Central memory CD8-positive, alpha-beta T cell (primary cell): ENCODE measurements at regions not wholly inside any gene's neighbourhood (a gene's known extent, or its start where the extent isn't known, plus 50 kb on each side); places are given as distances from the start of the nearest gene placed in this dataset.

Experiments used
- ATAC-seq: fragments of 150-1000 bp; cut with Tn5 transposase; replicated peaks from 2 replicates; pipeline ENCODE4 v1.10.0; 2022; ENCODE audit warnings: mild to moderate bottlenecking, moderate FRiP score, moderate number of reproducible peaks; ENCODE audit not compliant: poor library complexity, severe bottlenecking; ENCODE audit errors: extremely low read depth
- DNase-seq, 2 donors: peaks; one replicate each; pipeline ENCODE4 v3.0.0; 2021; ENCODE audit warnings: low spot score in 2 of 2
- H3K27ac Mint-ChIP-seq: one replicate; pipeline ENCODE4 v1.8.0; 2022; ENCODE audit warnings: low read depth, mild to moderate bottlenecking, moderate library complexity, mixed read lengths
- H3K27me3 Mint-ChIP-seq: one replicate; pipeline ENCODE4 v1.8.0; 2022; ENCODE audit warnings: mixed read lengths
- H3K36me3 Mint-ChIP-seq: one replicate; pipeline ENCODE4 v1.8.0; 2022; ENCODE audit warnings: mild to moderate bottlenecking, moderate library complexity, mixed read lengths; ENCODE audit not compliant: insufficient read depth
- H3K4me1 Mint-ChIP-seq: one replicate; pipeline ENCODE4 v1.8.0; 2022; ENCODE audit warnings: mixed read lengths
- H3K4me3 Mint-ChIP-seq: one replicate; pipeline ENCODE4 v1.8.0; 2022; ENCODE audit warnings: mild to moderate bottlenecking, moderate library complexity, mixed read lengths
- H3K9me3 Mint-ChIP-seq: one replicate; pipeline ENCODE4 v1.8.0; 2022; ENCODE audit warnings: mixed read lengths

DNA sequence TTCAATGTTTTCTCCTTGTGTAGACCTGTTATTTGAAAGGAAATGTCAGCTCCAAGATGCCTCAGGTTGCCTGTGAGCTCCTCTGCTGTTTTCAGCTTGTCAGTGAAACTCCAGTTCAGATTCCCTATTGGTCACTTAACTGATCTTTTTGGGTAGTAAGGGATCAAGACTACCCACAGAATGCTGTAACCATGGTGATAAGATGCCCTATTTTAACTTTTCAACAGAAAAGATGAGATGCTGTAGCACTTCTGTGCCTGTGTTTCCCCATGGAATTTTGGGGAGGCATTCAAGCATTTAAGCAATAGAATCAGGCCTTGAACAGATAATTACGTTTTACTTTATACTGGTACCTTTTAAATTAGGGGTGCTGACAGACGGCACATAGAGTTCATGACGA, 106.6 kb upstream of the H2AZ1 start:
- Mint-ChIP-seq H3K27ac (no peak overlapping the region), H3K4me3 (no peak overlapping the region), H3K27me3 (peaks cover 8% of the 10 kb centered on the region), H3K9me3 (no peaks in the 10 kb centered on the region), H3K4me1 (no peaks in the 10 kb centered on the region), H3K36me3 (peaks cover 2% of the 10 kb centered on the region)
- DNase-seq: no peak
- no peak for ATAC-seq

DNA sequence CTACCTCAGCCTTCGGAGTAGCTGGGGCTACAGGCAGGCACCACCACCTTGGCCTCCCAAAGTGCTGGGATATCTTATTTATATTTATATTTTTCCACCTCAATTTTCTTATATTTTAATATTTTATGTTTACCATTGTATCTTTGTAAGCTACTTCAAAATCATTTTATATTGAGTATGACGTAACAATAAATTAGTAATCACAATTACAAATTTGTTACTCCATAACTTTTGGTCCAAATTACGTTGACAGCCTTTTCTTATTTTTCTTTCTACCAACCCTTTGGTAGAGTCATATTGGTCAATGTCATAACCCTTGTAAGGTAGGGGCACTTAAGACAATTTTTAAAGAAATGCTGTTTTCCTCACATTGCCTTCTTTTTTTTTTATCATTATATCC, 104.0 kb upstream of the H2AZ1 start:
- H3K27me3 Mint-ChIP-seq: peaks cover 21% of the 10 kb centered on the region
- no peak overlapping the region for H3K4me3 Mint-ChIP-seq
- no peaks in the 10 kb centered on the region for H3K4me1 Mint-ChIP-seq
- ATAC-seq (no peak), DNase-seq (no peak)
- H3K27ac Mint-ChIP-seq: no peak overlapping the region
- H3K9me3 Mint-ChIP-seq: no peaks in the 10 kb centered on the region
- peaks cover 2% of the 10 kb centered on the region for H3K36me3 Mint-ChIP-seq

GRCh38 chr4:100049872-100050271, 99.8 kb upstream of the H2AZ1 start:
- H3K4me3 Mint-ChIP-seq: no peak overlapping the region
- ATAC-seq (no peak), DNase-seq (no peak)
- H3K36me3 Mint-ChIP-seq: peaks cover 2% of the 10 kb centered on the region
- H3K27me3 Mint-ChIP-seq: peaks cover 21% of the 10 kb centered on the region
- H3K4me1 Mint-ChIP-seq: no peaks in the 10 kb centered on the region
- no peak overlapping the region for H3K27ac Mint-ChIP-seq
- no peaks in the 10 kb centered on the region for H3K9me3 Mint-ChIP-seq

DNA sequence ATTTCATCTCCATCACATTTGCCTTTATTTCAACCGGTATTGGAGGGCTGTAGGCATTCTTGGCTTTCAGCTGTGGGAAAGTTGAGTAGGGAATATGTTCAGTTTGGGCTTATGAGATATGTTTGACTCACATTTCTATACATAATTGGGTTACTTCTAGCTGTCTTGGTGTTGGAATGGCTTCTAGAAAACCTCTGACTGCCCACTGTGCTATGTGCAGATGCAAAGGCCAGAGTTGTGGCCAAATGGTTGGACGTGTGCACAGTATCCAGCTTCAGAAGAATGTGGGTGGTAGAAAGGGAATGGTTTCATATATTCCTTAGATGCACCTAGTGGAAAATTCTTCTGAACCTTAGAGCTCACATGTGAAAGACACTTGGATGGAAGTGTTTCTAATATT, 92.6 kb upstream of the H2AZ1 start:
- H3K36me3 Mint-ChIP-seq: no peaks in the 10 kb centered on the region
- H3K27me3 Mint-ChIP-seq: no peaks in the 10 kb centered on the region
- no peak overlapping the region for H3K27ac Mint-ChIP-seq
- no peak overlapping the region for H3K4me3 Mint-ChIP-seq
- no peaks in the 10 kb centered on the region for H3K9me3 Mint-ChIP-seq
- ATAC-seq (no peak), DNase-seq (no peak)
- H3K4me1 Mint-ChIP-seq: no peaks in the 10 kb centered on the region

- no peaks in the 10 kb centered on the region for H3K27me3 Mint-ChIP-seq
- ATAC-seq (no peak), DNase-seq (no peak)
- no peak overlapping the region for H3K27ac Mint-ChIP-seq
- no peaks in the 10 kb centered on the region for H3K36me3 Mint-ChIP-seq
- H3K4me3 Mint-ChIP-seq: no peak overlapping the region
- no peaks in the 10 kb centered on the region for H3K4me1 Mint-ChIP-seq
- H3K9me3 Mint-ChIP-seq: no peaks in the 10 kb centered on the region
These were observed 92.2 kb upstream of the H2AZ1 start for GRCh38 chr4:100042235-100042634.

- Mint-ChIP-seq H3K4me1 (no peaks in the 10 kb centered on the region), H3K27me3 (no peaks in the 10 kb centered on the region), H3K27ac (no peak overlapping the region), H3K4me3 (no peak overlapping the region), H3K9me3 (no peaks in the 10 kb centered on the region), H3K36me3 (no peaks in the 10 kb centered on the region)
- DNase-seq (no peak), ATAC-seq (no peak)
These were observed 91.6 kb upstream of the H2AZ1 start for GRCh38 chr4:100041646-100042045.

GRCh38 chr4:100034023-100034664, 84.1 kb upstream of the H2AZ1 start:
- no peak for ATAC-seq
- Mint-ChIP-seq H3K9me3 (no peaks in the 10 kb centered on the region), H3K27ac (no peak overlapping the region), H3K4me3 (no peak overlapping the region), H3K4me1 (no peaks in the 10 kb centered on the region), H3K36me3 (no peaks in the 10 kb centered on the region), H3K27me3 (no peaks in the 10 kb centered on the region)
- no peak for DNase-seq

DNA sequence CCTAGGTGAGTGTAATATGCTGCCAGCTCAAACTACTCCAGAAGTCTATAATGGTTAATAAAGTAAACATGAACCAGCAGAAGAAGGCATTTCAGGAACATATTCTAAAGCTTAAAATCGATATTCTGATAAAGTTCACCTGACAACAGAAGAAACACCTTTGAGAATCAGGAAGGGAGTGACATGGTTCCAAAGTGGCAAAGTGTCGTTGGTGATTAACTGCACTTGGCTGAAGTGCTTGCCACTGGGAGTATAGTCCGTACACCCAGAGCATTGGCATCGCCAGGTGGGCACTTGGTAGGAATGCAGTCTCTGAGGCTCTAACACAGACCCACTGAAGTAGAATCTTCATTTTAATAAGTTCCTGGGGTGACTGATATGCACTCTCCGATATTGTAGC, 76.0 kb upstream of the H2AZ1 start:
- ATAC-seq: no peak
- DNase-seq: no peak
- H3K36me3 Mint-ChIP-seq: no peaks in the 10 kb centered on the region
- H3K27ac Mint-ChIP-seq: no peak overlapping the region
- H3K9me3 Mint-ChIP-seq: no peaks in the 10 kb centered on the region
- no peak overlapping the region for H3K4me3 Mint-ChIP-seq
- peaks cover 26% of the 10 kb centered on the region for H3K27me3 Mint-ChIP-seq
- H3K4me1 Mint-ChIP-seq: no peaks in the 10 kb centered on the region

DNA sequence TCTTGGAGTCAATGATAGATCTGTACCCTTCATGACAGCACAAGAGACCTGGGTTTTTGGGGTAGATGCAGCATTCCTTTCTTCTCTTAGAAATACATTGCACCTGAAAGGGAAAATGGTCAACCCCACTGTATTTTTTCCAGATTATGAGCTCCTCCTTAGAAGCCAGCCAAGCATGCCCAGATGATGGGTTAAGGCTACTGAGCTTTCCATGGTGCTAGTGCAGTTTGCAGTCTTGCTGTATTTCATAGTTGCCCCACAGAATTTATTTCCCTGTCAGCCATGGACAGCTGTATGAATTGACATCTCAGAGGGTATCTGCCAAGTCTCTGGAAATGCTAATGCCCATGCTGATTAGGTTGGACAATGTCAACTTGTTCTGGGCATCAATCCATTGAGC, 73.7 kb upstream of the H2AZ1 start:
- no peaks in the 10 kb centered on the region for H3K9me3 Mint-ChIP-seq
- no peak overlapping the region for H3K27ac Mint-ChIP-seq
- H3K36me3 Mint-ChIP-seq: no peaks in the 10 kb centered on the region
- no peak overlapping the region for H3K4me3 Mint-ChIP-seq
- DNase-seq: no peak
- H3K27me3 Mint-ChIP-seq: peaks cover 37% of the 10 kb centered on the region
- no peaks in the 10 kb centered on the region for H3K4me1 Mint-ChIP-seq
- no peak for ATAC-seq

DNA sequence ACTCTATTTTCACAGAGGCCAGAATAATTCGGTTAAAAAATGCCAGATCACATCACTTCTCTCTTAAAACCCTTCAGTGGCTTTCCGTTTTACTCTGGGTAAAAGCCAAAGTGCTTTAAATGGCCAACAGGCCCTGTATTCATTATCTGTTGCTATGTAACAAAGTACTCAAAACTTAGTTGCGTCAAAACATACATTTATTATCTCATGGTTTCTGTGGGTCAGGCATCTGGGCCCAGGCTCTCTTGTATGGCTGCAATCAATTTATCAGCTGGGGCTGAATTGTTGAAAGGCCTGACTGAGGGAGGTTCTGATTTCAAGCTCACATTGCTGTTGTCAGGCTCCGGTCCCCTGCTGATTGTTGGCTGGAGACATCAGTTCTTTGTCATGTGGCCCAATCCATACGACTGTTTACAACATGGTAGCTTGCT, 72.7 kb upstream of the H2AZ1 start:
- Mint-ChIP-seq H3K4me3 (no peak overlapping the region), H3K36me3 (no peaks in the 10 kb centered on the region), H3K27me3 (peaks cover 37% of the 10 kb centered on the region), H3K4me1 (no peaks in the 10 kb centered on the region), H3K27ac (no peak overlapping the region), H3K9me3 (no peaks in the 10 kb centered on the region)
- DNase-seq (no peak), ATAC-seq (no peak)

DNA sequence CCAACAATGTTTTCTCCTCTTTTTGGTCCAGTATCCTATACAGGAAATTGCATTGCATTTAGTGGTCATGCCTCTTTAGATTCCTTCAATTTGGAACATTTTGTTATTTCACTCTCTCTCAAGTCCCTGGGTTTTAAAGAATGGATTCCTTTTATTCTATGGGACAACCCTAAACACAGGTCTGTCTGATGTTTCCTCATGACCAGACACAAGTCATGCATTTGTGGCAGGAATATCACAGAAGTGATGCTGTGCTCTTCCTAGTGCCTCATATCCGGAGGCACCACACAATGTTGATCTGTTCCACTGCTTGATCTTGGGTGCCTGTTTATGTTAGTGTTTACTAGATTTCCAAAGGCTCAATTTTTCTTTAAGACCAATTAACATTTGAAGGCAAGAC, 69.7 kb upstream of the H2AZ1 start:
- no peaks in the 10 kb centered on the region for H3K4me1 Mint-ChIP-seq
- H3K9me3 Mint-ChIP-seq: no peaks in the 10 kb centered on the region
- no peaks in the 10 kb centered on the region for H3K36me3 Mint-ChIP-seq
- H3K4me3 Mint-ChIP-seq: no peak overlapping the region
- peaks cover 24% of the 10 kb centered on the region for H3K27me3 Mint-ChIP-seq
- ATAC-seq: no peak
- no peak overlapping the region for H3K27ac Mint-ChIP-seq
- no peak for DNase-seq

DNA sequence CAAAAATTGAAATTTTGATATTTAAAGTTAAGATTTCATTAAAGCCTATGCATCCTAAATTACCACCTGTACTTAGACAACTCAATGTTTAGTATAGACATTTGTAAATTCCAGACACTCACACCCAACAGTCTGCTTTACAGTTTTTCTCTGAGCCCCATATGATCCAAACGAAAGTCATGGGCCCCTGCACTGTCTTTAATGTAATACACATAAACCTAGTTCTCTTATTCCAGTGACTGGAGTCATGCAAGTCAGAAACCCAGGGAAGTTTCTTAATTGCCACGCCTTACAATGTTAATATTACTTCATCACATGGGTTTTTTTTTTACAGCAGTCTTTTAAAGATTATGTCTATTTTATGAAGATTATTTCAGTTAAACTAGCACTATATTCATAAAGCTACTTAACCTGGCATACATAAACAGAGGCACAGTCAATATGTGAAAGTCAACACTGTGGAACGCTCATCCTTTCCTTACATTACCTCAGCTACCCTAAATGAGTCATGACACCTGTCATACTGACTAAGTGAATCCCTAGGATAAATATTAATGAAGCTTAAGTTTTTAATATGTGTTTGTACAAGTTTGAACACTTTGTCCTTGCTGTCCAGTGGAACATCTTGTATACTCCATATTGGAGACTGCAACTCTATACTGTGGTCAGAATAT, 67.7 kb upstream of the H2AZ1 start:
- Mint-ChIP-seq H3K27me3 (peaks cover 22% of the 10 kb centered on the region), H3K9me3 (no peaks in the 10 kb centered on the region), H3K27ac (no peak overlapping the region), H3K36me3 (no peaks in the 10 kb centered on the region), H3K4me3 (no peak overlapping the region), H3K4me1 (no peaks in the 10 kb centered on the region)
- ATAC-seq (no peak), DNase-seq (no peak)

DNA sequence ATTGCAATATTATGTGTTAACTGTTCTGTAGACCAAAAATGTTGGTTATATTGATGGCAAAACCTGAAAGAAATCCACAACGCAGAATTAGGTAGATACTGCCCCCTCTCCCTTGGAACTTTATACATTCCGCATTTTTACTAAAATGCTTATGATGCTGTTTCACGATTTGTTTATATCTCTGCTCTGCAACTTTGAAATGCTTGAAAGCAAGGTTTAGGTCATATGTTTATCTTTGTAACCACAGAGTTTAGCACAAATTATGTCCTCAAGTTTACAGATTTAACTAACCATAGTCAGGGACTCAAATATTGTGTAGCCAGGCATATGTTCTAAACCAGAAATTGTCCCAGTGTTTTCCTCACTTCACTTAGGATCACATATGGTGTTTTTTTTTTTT, 66.1 kb upstream of the H2AZ1 start:
- Mint-ChIP-seq H3K36me3 (no peaks in the 10 kb centered on the region), H3K9me3 (no peaks in the 10 kb centered on the region), H3K4me3 (no peak overlapping the region), H3K4me1 (no peaks in the 10 kb centered on the region), H3K27ac (no peak overlapping the region), H3K27me3 (peaks cover 12% of the 10 kb centered on the region)
- ATAC-seq: no peak
- no peak for DNase-seq
